Effector memory CD8-positive, alpha-beta T cell (primary cell): ENCODE measurements at regions not wholly inside any gene's neighbourhood (a gene's known extent, or its start where the extent isn't known, plus 50 kb on each side); places are given as distances from the start of the nearest gene placed in this dataset.

Source experiments
- ATAC-seq: fragments of 150-1000 bp; cut with Tn5 transposase; replicated peaks from 2 replicates; pipeline ENCODE4 v1.10.0; 2021; ENCODE audit warnings: mild to moderate bottlenecking, moderate library complexity
- DNase-seq, 3 experiments: peaks; one replicate each; pipeline ENCODE4 v3.0.0; 2021
- H3K27ac Mint-ChIP-seq, 2 donors: one replicate each; pipeline ENCODE4 v1.8.0; 2022; ENCODE audit warnings: mild to moderate bottlenecking in 2 of 2, mixed read lengths in 2 of 2, moderate library complexity in 2 of 2
- H3K27me3 Mint-ChIP-seq, 2 donors: one replicate each; pipeline ENCODE4 v1.8.0; 2022; ENCODE audit warnings: mixed read lengths in 2 of 2
- H3K36me3 Mint-ChIP-seq: one replicate; pipeline ENCODE4 v1.8.0; 2022; ENCODE audit warnings: mild to moderate bottlenecking, moderate library complexity, mixed read lengths; ENCODE audit not compliant: insufficient read depth
- H3K4me1 Mint-ChIP-seq, 2 donors: one replicate each; pipeline ENCODE4 v1.8.0; 2022; ENCODE audit warnings: low read depth in 2 of 2, mixed read lengths in 2 of 2
- H3K4me3 Mint-ChIP-seq, 2 donors: one replicate each; pipeline ENCODE4 v1.8.0; 2022; ENCODE audit warnings: mild to moderate bottlenecking in 2 of 2, mixed read lengths in 2 of 2, moderate library complexity in 2 of 2
- H3K9me3 Mint-ChIP-seq, 2 donors: one replicate each; pipeline ENCODE4 v1.8.0; 2022; ENCODE audit warnings: mixed read lengths in 2 of 2

GRCh38 chr10:3491571-3491970 is 293.4 kb downstream of the KLF6 start:
- no peak overlapping the region for H3K4me3 Mint-ChIP-seq
- no peak overlapping the region for H3K27ac Mint-ChIP-seq
- peaks cover 2 to 10% of the 10 kb centered on the region in 2 donors for H3K9me3 Mint-ChIP-seq
- no peaks in the 10 kb centered on the region for H3K36me3 Mint-ChIP-seq
- H3K27me3 Mint-ChIP-seq, result peaks cover 50 to 51% of the 10 kb centered on the region in 2 donors
- DNase-seq (no peak), ATAC-seq (no peak)
- H3K4me1 Mint-ChIP-seq, result peaks cover 0 to 2% of the 10 kb centered on the region in 2 donors

GRCh38 chr10:3487228-3487627 is 297.8 kb downstream of the KLF6 start:
- Mint-ChIP-seq H3K27ac (no peak overlapping the region), H3K4me1 (peaks cover 9 to 10% of the 10 kb centered on the region in 2 donors), H3K9me3 (peaks cover 2 to 10% of the 10 kb centered on the region in 2 donors), H3K36me3 (no peaks in the 10 kb centered on the region), H3K4me3 (no peak overlapping the region), H3K27me3 (peaks cover 26 to 36% of the 10 kb centered on the region in 2 donors)
- ATAC-seq (no peak), DNase-seq (no peak)

DNA sequence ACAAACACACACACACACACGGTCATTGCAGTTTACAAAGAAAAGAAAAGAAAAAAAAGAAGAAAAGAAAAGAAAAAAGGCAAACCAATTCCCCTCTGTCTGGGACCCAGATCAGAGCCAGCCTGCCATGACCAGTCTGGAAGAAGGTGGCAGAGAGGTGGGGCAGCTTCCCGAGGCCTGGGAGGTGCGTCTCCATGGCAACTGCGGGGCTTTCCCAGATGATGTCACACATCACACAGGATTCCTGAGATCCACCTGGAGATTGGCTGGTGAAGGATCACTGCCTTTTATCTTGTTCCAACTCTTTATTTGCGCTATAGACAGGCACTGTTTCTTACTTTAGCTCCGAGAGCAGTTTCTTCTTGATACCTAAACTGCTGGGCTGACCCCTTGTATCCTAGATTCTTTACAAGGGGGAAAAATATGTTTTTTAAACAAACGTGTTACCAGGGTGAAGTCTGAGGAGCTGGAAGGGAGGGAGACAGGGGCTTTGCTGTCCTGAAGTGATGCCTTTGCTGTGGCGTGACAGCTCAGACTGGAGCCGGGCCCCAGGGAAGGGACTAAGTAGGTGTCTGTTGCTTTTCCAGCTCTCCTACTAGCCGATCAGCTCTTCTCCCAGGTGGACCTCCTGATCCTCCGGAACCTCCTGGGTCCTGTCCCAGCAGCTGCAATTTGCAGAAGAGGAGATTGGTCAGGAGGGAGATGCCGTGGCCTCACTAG is 298.5 kb downstream of the KLF6 start:
- Mint-ChIP-seq H3K36me3 (no peaks in the 10 kb centered on the region), H3K4me1 (peaks cover 10 to 12% of the 10 kb centered on the region in 2 donors), H3K9me3 (peaks cover 2 to 10% of the 10 kb centered on the region in 2 donors), H3K4me3 (no peak overlapping the region), H3K27me3 (peaks cover 30 to 40% of the 10 kb centered on the region in 2 donors), H3K27ac (no peak overlapping the region)
- DNase-seq (no peak), ATAC-seq (no peak)

GRCh38 chr10:3485057-3485686 is 299.8 kb downstream of the KLF6 start:
- peak overlapping the region; percentile 1 to 56 for H3K4me3 Mint-ChIP-seq

DNA sequence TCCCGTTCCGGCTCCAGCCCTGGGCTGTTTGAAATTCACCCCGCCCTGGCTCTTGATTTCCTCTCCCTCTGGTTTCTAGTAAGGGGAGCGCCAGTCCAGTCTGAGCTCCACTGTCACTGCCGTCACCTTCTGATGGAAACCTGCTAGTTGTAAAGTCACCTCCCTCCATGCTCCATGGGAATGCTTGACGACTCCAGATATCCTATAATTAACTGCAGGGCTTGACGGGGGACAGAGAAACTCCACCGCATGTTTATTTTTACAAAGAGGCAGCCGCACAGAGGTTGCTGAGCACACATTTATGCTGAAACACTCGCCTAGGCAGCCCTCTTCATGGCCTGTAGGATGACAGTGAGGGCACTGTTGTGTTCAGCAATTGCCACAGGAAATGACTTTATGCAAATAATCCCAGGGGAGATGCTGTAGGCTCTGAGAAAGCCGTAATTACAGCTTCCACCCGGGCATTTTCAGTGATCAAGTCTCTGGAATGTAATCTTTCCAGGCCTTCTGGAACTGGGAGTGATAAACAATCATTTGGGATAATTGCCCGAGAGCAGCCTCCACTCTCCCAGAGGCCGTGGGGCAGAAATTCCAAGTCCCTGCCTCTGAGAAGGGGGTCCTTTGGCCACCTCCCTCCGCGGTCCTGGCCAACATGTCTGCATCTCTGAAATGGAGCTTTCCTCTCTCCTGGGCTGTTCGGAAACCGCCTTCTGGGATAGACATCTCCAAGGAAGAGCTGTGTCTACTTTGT is 300.5 kb downstream of the KLF6 start:
- no peaks in the 10 kb centered on the region for H3K36me3 Mint-ChIP-seq
- no peak for DNase-seq
- peaks cover 2 to 10% of the 10 kb centered on the region in 2 donors for H3K9me3 Mint-ChIP-seq
- no peak for ATAC-seq
- peaks cover 10 to 12% of the 10 kb centered on the region in 2 donors for H3K4me1 Mint-ChIP-seq
- peak overlapping the region in 1 of 2 donors; percentile 56 for H3K4me3 Mint-ChIP-seq
- peaks cover 27 to 39% of the 10 kb centered on the region in 2 donors for H3K27me3 Mint-ChIP-seq
- no peak overlapping the region for H3K27ac Mint-ChIP-seq

More at GRCh38 chr10:3485057-3485686, 299.8 kb downstream of the KLF6 start:
- peak overlapping the region in 1 of 2 donors; percentile 15 for H3K27ac Mint-ChIP-seq
- no peaks in the 10 kb centered on the region for H3K36me3 Mint-ChIP-seq
- H3K4me1 Mint-ChIP-seq, result peaks cover 10 to 12% of the 10 kb centered on the region in 2 donors
- H3K9me3 Mint-ChIP-seq, result peaks cover 2 to 10% of the 10 kb centered on the region in 2 donors
- no peak for DNase-seq
- H3K27me3 Mint-ChIP-seq, result peaks cover 27 to 39% of the 10 kb centered on the region in 2 donors
- peak; percentile 36 for ATAC-seq

DNA sequence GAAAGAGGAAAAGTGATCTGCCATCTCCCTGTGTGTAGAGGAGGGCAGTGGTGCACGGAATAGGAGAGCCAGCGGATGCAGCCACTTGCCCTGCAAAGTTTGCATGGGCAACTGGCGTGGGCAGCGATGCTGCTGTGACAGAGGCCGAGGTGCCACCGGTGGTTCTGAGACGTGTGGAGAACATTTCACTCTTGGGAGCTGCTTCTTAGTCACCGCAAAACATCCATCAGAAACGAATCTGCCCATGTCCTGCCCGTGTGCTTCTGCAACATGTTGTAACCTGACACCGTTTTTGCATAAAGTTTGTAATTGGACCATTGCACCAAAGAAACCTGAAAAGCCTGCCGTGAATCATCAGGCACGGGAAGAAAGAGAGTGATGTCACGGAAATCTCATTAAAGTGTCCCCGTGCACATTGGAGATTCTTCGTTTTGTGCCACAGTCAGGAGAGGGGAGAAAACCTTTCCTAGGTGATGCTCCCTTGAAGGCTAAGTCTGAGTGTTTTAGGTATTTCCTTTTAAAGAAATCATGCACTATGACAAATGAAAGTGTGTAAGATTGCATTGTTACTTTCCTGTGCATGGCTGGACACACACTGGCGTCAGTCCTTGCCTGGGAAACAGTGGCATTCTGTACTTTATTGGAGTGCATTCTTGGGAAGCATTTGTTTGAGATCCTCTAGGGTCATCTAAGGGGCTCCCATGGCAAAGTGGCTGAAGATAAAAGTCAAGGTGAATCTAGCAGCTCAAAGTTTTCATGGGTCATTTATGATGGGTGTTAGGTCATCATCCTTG is 302.6 kb downstream of the KLF6 start:
- no peaks in the 10 kb centered on the region for H3K36me3 Mint-ChIP-seq
- H3K27me3 Mint-ChIP-seq, result peaks cover 17 to 31% of the 10 kb centered on the region in 2 donors
- H3K27ac Mint-ChIP-seq, result no peak overlapping the region
- H3K9me3 Mint-ChIP-seq, result no peaks in the 10 kb centered on the region
- no peak for DNase-seq
- peaks cover 10 to 11% of the 10 kb centered on the region in 2 donors for H3K4me1 Mint-ChIP-seq
- H3K4me3 Mint-ChIP-seq, result no peak overlapping the region
- ATAC-seq, result no peak

- H3K4me1 Mint-ChIP-seq, result peaks cover 9 to 10% of the 10 kb centered on the region in 2 donors
- peaks cover 20 to 30% of the 10 kb centered on the region in 2 donors for H3K27me3 Mint-ChIP-seq
- no peak overlapping the region for H3K27ac Mint-ChIP-seq
- ATAC-seq (no peak), DNase-seq (no peak)
- H3K9me3 Mint-ChIP-seq, result no peaks in the 10 kb centered on the region
- no peaks in the 10 kb centered on the region for H3K36me3 Mint-ChIP-seq
- no peak overlapping the region for H3K4me3 Mint-ChIP-seq
Measured at GRCh38 chr10:3481496-3481895, 303.5 kb downstream of the KLF6 start.

DNA sequence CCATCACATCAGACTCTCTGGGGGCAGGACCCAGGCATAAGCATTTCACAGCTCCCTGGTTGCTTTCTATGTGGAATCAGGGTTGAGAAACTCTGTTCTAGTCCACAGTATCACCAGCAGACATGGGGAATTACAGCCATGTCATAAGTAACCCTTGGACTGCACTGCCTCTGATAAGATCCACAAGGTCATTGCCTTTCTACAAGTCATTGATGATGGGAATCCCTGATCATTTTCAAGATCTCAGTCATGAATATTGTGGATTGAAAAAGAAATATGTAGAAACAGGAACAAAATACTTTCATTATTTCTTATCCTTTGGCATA is 304.1 kb downstream of the KLF6 start:
- peaks cover 9 to 10% of the 10 kb centered on the region in 2 donors for H3K4me1 Mint-ChIP-seq
- DNase-seq (no peak), ATAC-seq (no peak)
- no peak overlapping the region for H3K4me3 Mint-ChIP-seq
- no peak overlapping the region for H3K27ac Mint-ChIP-seq
- H3K36me3 Mint-ChIP-seq, result no peaks in the 10 kb centered on the region
- H3K9me3 Mint-ChIP-seq, result no peaks in the 10 kb centered on the region
- H3K27me3 Mint-ChIP-seq, result peaks cover 20 to 34% of the 10 kb centered on the region in 2 donors

DNA sequence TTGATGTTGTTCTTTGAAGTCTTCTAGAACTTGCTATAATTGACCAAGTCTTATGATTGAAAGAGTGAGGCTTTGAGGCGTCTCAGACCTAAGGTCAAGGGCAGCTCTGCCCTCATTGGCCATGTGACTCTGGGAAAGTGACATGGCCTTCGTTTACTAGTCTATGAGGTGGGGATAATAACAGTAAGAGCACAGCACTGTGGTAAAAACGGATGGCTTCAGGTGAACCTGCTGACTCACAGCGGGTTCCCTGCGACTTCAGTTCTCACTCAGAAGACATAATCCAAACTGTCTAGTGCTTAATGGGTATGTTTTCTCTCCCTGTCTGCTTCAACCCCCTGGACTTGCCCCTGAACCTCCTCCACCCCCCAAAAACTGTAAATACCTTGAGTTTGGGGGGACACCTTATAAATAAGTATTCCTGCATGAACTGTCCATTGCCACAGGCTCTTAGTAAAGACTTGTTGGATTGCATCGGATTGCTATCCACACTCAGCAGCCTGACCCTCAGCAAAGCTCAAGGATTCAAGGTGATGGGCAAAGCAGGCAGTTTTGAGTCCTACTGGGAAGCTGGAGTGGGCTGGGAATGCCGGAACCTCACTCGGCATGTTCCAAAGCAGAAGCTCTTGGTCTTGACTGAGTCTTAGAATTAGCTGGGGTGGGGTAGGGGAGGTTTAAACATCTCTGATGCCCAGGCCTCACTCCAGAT is 304.6 kb downstream of the KLF6 start:
- H3K4me1 Mint-ChIP-seq, result peaks cover 7 to 9% of the 10 kb centered on the region in 2 donors
- ATAC-seq (no peak), DNase-seq (no peak)
- peaks cover 18 to 29% of the 10 kb centered on the region in 2 donors for H3K27me3 Mint-ChIP-seq
- no peaks in the 10 kb centered on the region for H3K9me3 Mint-ChIP-seq
- H3K4me3 Mint-ChIP-seq, result no peak overlapping the region
- no peak overlapping the region for H3K27ac Mint-ChIP-seq
- no peaks in the 10 kb centered on the region for H3K36me3 Mint-ChIP-seq

- H3K27ac Mint-ChIP-seq, result no peak overlapping the region
- peaks cover under 1 to 3% of the 10 kb centered on the region in 2 donors for H3K4me1 Mint-ChIP-seq
- ATAC-seq (no peak), DNase-seq (no peak)
- peaks cover 18 to 22% of the 10 kb centered on the region in 2 donors for H3K27me3 Mint-ChIP-seq
- H3K4me3 Mint-ChIP-seq, result no peak overlapping the region
- no peaks in the 10 kb centered on the region for H3K36me3 Mint-ChIP-seq
- no peaks in the 10 kb centered on the region for H3K9me3 Mint-ChIP-seq
Measured at GRCh38 chr10:3478632-3479240, 306.2 kb upstream of the PITRM1 start.

- DNase-seq (no peak), ATAC-seq (no peak)
- peaks cover 18 to 22% of the 10 kb centered on the region in 2 donors for H3K27me3 Mint-ChIP-seq
- H3K27ac Mint-ChIP-seq, result no peak overlapping the region
- no peaks in the 10 kb centered on the region for H3K36me3 Mint-ChIP-seq
- peaks cover 4% of the 10 kb centered on the region in 2 donors for H3K4me1 Mint-ChIP-seq
- no peak overlapping the region for H3K4me3 Mint-ChIP-seq
- no peaks in the 10 kb centered on the region for H3K9me3 Mint-ChIP-seq
Measured at GRCh38 chr10:3478153-3478552, 305.6 kb upstream of the PITRM1 start.

GRCh38 chr10:3477683-3478082 is 305.1 kb upstream of the PITRM1 start:
- Mint-ChIP-seq H3K27ac (no peak overlapping the region), H3K27me3 (peaks cover 18 to 22% of the 10 kb centered on the region in 2 donors), H3K9me3 (no peaks in the 10 kb centered on the region), H3K4me3 (no peak overlapping the region), H3K36me3 (no peaks in the 10 kb centered on the region), H3K4me1 (peaks cover 7% of the 10 kb centered on the region in 2 donors)
- DNase-seq, result no peak
- no peak for ATAC-seq
